Neural cell (in vitro differentiated cells): ENCODE measurements at regions not wholly inside any gene's neighbourhood (a gene's known extent, or its start where the extent isn't known, plus 50 kb on each side); places are given as distances from the start of the nearest gene placed in this dataset.

Source experiments
- H2AFZ ChIP-seq: fragments of 200-600, 300-800 bp; sonication (generic), shearing (Covaris generic); 2 replicates; pipeline ENCODE4 v1.6.0; 2014; ENCODE audit warnings: low read depth, mild to moderate bottlenecking, antibody characterized with exemption, low read length, moderate library complexity
- H3F3A ChIP-seq: fragments of 200-600 bp; shearing (Covaris generic); 2 replicates; pipeline ENCODE4 v1.6.1; 2016; ENCODE audit warnings: mild to moderate bottlenecking, moderate library complexity, mixed read lengths, antibody characterized with exemption, low read length; ENCODE audit not compliant: insufficient read depth, poor library complexity, severe bottlenecking
- H3K27ac ChIP-seq: fragments of 200-600, 300-800 bp; sonication (generic), shearing (Covaris generic); 2 replicates; pipeline ENCODE4 v1.5.1; 2014; ENCODE audit warnings: mild to moderate bottlenecking, low read length, moderate library complexity
- H3K27me3 ChIP-seq: fragments of 300-800, 200-600 bp; sonication (generic), shearing (Covaris generic); 2 replicates; pipeline ENCODE4 v1.6.0; 2014; ENCODE audit warnings: mild to moderate bottlenecking, low read depth, low read length, moderate library complexity; ENCODE audit not compliant: insufficient read depth
- H3K36me3 ChIP-seq: fragments of 300-800, 200-600 bp; sonication (generic), shearing (Covaris generic); 2 replicates; pipeline ENCODE4 v1.5.1; 2014; ENCODE audit warnings: mild to moderate bottlenecking, antibody characterized with exemption, low read length, moderate library complexity; ENCODE audit not compliant: insufficient read depth
- H3K4me2 ChIP-seq: fragments of 300-800, 200-600 bp; sonication (generic), shearing (Covaris generic); 2 replicates; pipeline ENCODE4 v1.6.0; 2014; ENCODE audit warnings: mild to moderate bottlenecking, low read length
- H3K4me3 ChIP-seq: fragments of 300-800, 200-600 bp; sonication (generic), shearing (Covaris generic); 2 replicates; pipeline ENCODE4 v1.5.1; 2014; ENCODE audit warnings: mild to moderate bottlenecking, low read length, moderate library complexity
- H3K79me2 ChIP-seq: fragments of 200-600 bp; shearing (Covaris generic); replicated peaks from 2 replicates; pipeline ENCODE4 v1.6.0; 2014; ENCODE audit warnings: mild to moderate bottlenecking, low read length, moderate library complexity; ENCODE audit not compliant: insufficient read depth
- H3K9ac ChIP-seq: fragments of 300-800, 200-600 bp; sonication (generic), shearing (Covaris generic); 2 replicates; pipeline ENCODE4 v1.6.1; 2016; ENCODE audit warnings: mild to moderate bottlenecking, low read length, mixed read lengths
- H3K9me2 ChIP-seq: fragments of 200-600 bp; shearing (Covaris generic); 2 replicates; pipeline ENCODE4 v1.6.1; 2016; ENCODE audit warnings: mild to moderate bottlenecking, low read length, mixed read lengths; ENCODE audit not compliant: insufficient read depth
- H3K9me3 ChIP-seq: fragments of 200-600, 300-800 bp; sonication (generic), shearing (Covaris generic); 2 replicates; pipeline ENCODE4 v1.6.1; 2016; ENCODE audit warnings: mild to moderate bottlenecking, mixed run types, low read length, moderate library complexity, mixed read lengths
- H4K20me1 ChIP-seq: fragments of 200-600 bp; shearing (Covaris generic); 2 replicates; pipeline ENCODE4 v1.6.1; 2016; ENCODE audit warnings: mild to moderate bottlenecking, mixed run types; ENCODE audit not compliant: insufficient read depth
- EP300 ChIP-seq: fragments of 450-650 bp; conservative IDR thresholded peaks from 2 replicates; pipeline ENCODE4 v1.6.1; 2014; ENCODE audit warnings: antibody characterized with exemption, mild to moderate bottlenecking, moderate library complexity; ENCODE audit not compliant: poor library complexity, severe bottlenecking
- EZH2 ChIP-seq: fragments of 200-600, 300-800 bp; shearing (Covaris generic), sonication (generic); IDR thresholded peaks from 2 replicates; pipeline ENCODE4 v1.6.1; 2014; ENCODE audit warnings: antibody characterized with exemption, low read length, borderline replicate concordance, mild to moderate bottlenecking; ENCODE audit not compliant: insufficient read depth, poor library complexity, severe bottlenecking
- MXI1 ChIP-seq: fragments of 450-650 bp; conservative IDR thresholded peaks from 2 replicates; pipeline ENCODE4 v1.6.1; 2014; ENCODE audit warnings: antibody characterized with exemption, mild to moderate bottlenecking; ENCODE audit not compliant: poor library complexity, severe bottlenecking
- POLR2AphosphoS5 ChIP-seq: IDR thresholded peaks from 2 replicates; pipeline ENCODE4 v1.6.1; 2012
- RAD21 ChIP-seq: fragments of 450-650 bp; conservative IDR thresholded peaks from 2 replicates; pipeline ENCODE4 v1.6.1; 2014; ENCODE audit warnings: antibody characterized with exemption, mild to moderate bottlenecking, moderate library complexity
- SMC3 ChIP-seq: fragments of 450-650 bp; conservative IDR thresholded peaks from 2 replicates; pipeline ENCODE4 v1.6.1; 2014; ENCODE audit warnings: antibody characterized with exemption, mild to moderate bottlenecking, moderate library complexity; ENCODE audit not compliant: poor library complexity
- TAF1 ChIP-seq: IDR thresholded peaks from 2 replicates; pipeline ENCODE4 v1.6.1; 2012; ENCODE audit warnings: low read depth
- TF ChIP-seq, protein P1 (sequence below): IDR thresholded peaks from 2 replicates; pipeline ENCODE4 v1.6.1; 2012; ENCODE audit warnings: borderline replicate concordance
- TF ChIP-seq, protein P2 (sequence below): fragments of 450-650 bp; IDR thresholded peaks from 2 replicates; pipeline ENCODE4 v1.5.1; 2014; ENCODE audit warnings: antibody characterized with exemption, mild to moderate bottlenecking, moderate library complexity; ENCODE audit not compliant: poor library complexity, severe bottlenecking

GRCh38 chr1:147463022-147463421 lies 78.3 kb upstream of the BCL9 start:
- no peaks in the 10 kb centered on the region for H3F3A ChIP-seq
- H3K36me3 ChIP-seq: no peaks in the 10 kb centered on the region
- no peak overlapping the region for H3K9ac ChIP-seq
- no peaks in the 10 kb centered on the region for H3K9me2 ChIP-seq
- no peak overlapping the region for H2AFZ ChIP-seq
- H3K79me2 ChIP-seq: no peaks in the 10 kb centered on the region
- no peak overlapping the region for H3K4me2 ChIP-seq
- H3K27ac ChIP-seq: no peak overlapping the region
- H3K4me3 ChIP-seq: no peak overlapping the region
- H3K27me3 ChIP-seq: no peaks in the 10 kb centered on the region
- H3K9me3 ChIP-seq: no peaks in the 10 kb centered on the region
- no peak for TF ChIP-seq EZH2
- no peak for TF ChIP-seq MXI1
- TF ChIP-seq, protein P1, sequence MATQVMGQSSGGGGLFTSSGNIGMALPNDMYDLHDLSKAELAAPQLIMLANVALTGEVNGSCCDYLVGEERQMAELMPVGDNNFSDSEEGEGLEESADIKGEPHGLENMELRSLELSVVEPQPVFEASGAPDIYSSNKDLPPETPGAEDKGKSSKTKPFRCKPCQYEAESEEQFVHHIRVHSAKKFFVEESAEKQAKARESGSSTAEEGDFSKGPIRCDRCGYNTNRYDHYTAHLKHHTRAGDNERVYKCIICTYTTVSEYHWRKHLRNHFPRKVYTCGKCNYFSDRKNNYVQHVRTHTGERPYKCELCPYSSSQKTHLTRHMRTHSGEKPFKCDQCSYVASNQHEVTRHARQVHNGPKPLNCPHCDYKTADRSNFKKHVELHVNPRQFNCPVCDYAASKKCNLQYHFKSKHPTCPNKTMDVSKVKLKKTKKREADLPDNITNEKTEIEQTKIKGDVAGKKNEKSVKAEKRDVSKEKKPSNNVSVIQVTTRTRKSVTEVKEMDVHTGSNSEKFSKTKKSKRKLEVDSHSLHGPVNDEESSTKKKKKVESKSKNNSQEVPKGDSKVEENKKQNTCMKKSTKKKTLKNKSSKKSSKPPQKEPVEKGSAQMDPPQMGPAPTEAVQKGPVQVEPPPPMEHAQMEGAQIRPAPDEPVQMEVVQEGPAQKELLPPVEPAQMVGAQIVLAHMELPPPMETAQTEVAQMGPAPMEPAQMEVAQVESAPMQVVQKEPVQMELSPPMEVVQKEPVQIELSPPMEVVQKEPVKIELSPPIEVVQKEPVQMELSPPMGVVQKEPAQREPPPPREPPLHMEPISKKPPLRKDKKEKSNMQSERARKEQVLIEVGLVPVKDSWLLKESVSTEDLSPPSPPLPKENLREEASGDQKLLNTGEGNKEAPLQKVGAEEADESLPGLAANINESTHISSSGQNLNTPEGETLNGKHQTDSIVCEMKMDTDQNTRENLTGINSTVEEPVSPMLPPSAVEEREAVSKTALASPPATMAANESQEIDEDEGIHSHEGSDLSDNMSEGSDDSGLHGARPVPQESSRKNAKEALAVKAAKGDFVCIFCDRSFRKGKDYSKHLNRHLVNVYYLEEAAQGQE: no peak
- no peak for TF ChIP-seq EP300
- TF ChIP-seq, protein P2, sequence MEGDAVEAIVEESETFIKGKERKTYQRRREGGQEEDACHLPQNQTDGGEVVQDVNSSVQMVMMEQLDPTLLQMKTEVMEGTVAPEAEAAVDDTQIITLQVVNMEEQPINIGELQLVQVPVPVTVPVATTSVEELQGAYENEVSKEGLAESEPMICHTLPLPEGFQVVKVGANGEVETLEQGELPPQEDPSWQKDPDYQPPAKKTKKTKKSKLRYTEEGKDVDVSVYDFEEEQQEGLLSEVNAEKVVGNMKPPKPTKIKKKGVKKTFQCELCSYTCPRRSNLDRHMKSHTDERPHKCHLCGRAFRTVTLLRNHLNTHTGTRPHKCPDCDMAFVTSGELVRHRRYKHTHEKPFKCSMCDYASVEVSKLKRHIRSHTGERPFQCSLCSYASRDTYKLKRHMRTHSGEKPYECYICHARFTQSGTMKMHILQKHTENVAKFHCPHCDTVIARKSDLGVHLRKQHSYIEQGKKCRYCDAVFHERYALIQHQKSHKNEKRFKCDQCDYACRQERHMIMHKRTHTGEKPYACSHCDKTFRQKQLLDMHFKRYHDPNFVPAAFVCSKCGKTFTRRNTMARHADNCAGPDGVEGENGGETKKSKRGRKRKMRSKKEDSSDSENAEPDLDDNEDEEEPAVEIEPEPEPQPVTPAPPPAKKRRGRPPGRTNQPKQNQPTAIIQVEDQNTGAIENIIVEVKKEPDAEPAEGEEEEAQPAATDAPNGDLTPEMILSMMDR: no peak
- no peak for TF ChIP-seq POLR2AphosphoS5
- no peak for TF ChIP-seq RAD21
- no peak for TF ChIP-seq SMC3
- no peak for TF ChIP-seq TAF1
- H4K20me1 ChIP-seq: no peaks in the 10 kb centered on the region

GRCh38 chr1:147466543-147466942 lies 74.8 kb upstream of the BCL9 start:
- H3K27ac ChIP-seq: no peak overlapping the region
- H3K4me3 ChIP-seq: no peak overlapping the region
- H3K36me3 ChIP-seq: no peaks in the 10 kb centered on the region
- H3K9me2 ChIP-seq: no peaks in the 10 kb centered on the region
- no peaks in the 10 kb centered on the region for H3F3A ChIP-seq
- no peaks in the 10 kb centered on the region for H3K79me2 ChIP-seq
- no peaks in the 10 kb centered on the region for H3K9me3 ChIP-seq
- H2AFZ ChIP-seq: no peak overlapping the region
- no peak overlapping the region for H3K4me2 ChIP-seq
- no peak overlapping the region for H3K9ac ChIP-seq
- no peaks in the 10 kb centered on the region for H4K20me1 ChIP-seq
- no peaks in the 10 kb centered on the region for H3K27me3 ChIP-seq
- TF ChIP-seq TAF1: no peak
- TF ChIP-seq EZH2: no peak
- TF ChIP-seq RAD21: no peak
- TF ChIP-seq, protein P1: no peak
- TF ChIP-seq EP300: no peak
